ENCODE measurements at regions not wholly inside any gene's neighbourhood (a gene's known extent, or its start where the extent isn't known, plus 50 kb on each side); places are given as distances from the start of the nearest gene placed in this dataset.

GRCh38 chr18:51955136-51955535, 384.9 kb upstream of the DCC start:
- DNase-seq, result no peak
- Mint-ChIP-seq H3K27me3 (ENCODE audit: unreplicated experiment) (no peaks in the 10 kb centered on the region), H3K9me3 (ENCODE audit: low read depth, unreplicated experiment) (peaks cover 16% of the 10 kb centered on the region), H3K4me3 (ENCODE audit: low read depth, unreplicated experiment) (no peak overlapping the region), H3K27ac (ENCODE audit: unreplicated experiment) (no peak overlapping the region), H3K4me1 (ENCODE audit: low read depth, unreplicated experiment) (no peaks in the 10 kb centered on the region), H3K36me3 (ENCODE audit: insufficient read depth, unreplicated experiment) (no peaks in the 10 kb centered on the region)
- intact Hi-C loops (cut with micrococcal nuclease; ENCODE audit: unreplicated experiment), result no loop called here
- TF ChIP-seq CTCF (IDR thresholded peaks at IDR 0.05; ENCODE audit: unreplicated experiment), result no peak
- no TSS peak for BruUV-seq (replicated peaks)
- CTCF ChIA-PET, result interaction anchor here (0.7 kb wide), 1 partner anchor 692 kb away, joined by 4 read pairs; no protein-coding TSS in a partner anchor

- DNase-seq, result no peak
- H3K27ac Mint-ChIP-seq (ENCODE audit: unreplicated experiment), result no peak overlapping the region
- peaks cover 12% of the 10 kb centered on the region for H3K9me3 Mint-ChIP-seq (ENCODE audit: low read depth, unreplicated experiment)
- TF ChIP-seq CTCF (IDR thresholded peaks at IDR 0.05; ENCODE audit: unreplicated experiment), result no peak
- CTCF ChIA-PET, result no interaction called here
- no peaks in the 10 kb centered on the region for H3K36me3 Mint-ChIP-seq (ENCODE audit: insufficient read depth, unreplicated experiment)
- no peak overlapping the region for H3K4me3 Mint-ChIP-seq (ENCODE audit: low read depth, unreplicated experiment)
- no peaks in the 10 kb centered on the region for H3K27me3 Mint-ChIP-seq (ENCODE audit: unreplicated experiment)
- BruUV-seq (replicated peaks), result no TSS peak
- intact Hi-C loops (cut with micrococcal nuclease; ENCODE audit: unreplicated experiment), result no loop called here
- H3K4me1 Mint-ChIP-seq (ENCODE audit: low read depth, unreplicated experiment), result no peaks in the 10 kb centered on the region
Measured at GRCh38 chr18:51957001-51957400, 383.0 kb upstream of the DCC start.

GRCh38 chr18:51980101-51980500, 359.9 kb upstream of the DCC start:
- intact Hi-C loops (cut with micrococcal nuclease; ENCODE audit: unreplicated experiment), result no loop called here
- no peak for DNase-seq
- H3K4me3 Mint-ChIP-seq (ENCODE audit: low read depth, unreplicated experiment), result no peak overlapping the region
- H3K27me3 Mint-ChIP-seq (ENCODE audit: unreplicated experiment), result peaks cover 14% of the 10 kb centered on the region
- no TSS peak for BruUV-seq (replicated peaks)
- peaks cover 3% of the 10 kb centered on the region for H3K9me3 Mint-ChIP-seq (ENCODE audit: low read depth, unreplicated experiment)
- H3K27ac Mint-ChIP-seq (ENCODE audit: unreplicated experiment), result no peak overlapping the region
- H3K4me1 Mint-ChIP-seq (ENCODE audit: low read depth, unreplicated experiment), result no peaks in the 10 kb centered on the region
- no peaks in the 10 kb centered on the region for H3K36me3 Mint-ChIP-seq (ENCODE audit: insufficient read depth, unreplicated experiment)
- CTCF ChIA-PET, result no interaction called here
- no peak for TF ChIP-seq CTCF (IDR thresholded peaks at IDR 0.05; ENCODE audit: unreplicated experiment)

GRCh38 chr18:51988277-51988676, 351.7 kb upstream of the DCC start:
- Mint-ChIP-seq H3K4me1 (ENCODE audit: low read depth, unreplicated experiment) (no peaks in the 10 kb centered on the region), H3K4me3 (ENCODE audit: low read depth, unreplicated experiment) (no peak overlapping the region), H3K27me3 (ENCODE audit: unreplicated experiment) (no peaks in the 10 kb centered on the region), H3K9me3 (ENCODE audit: low read depth, unreplicated experiment) (peaks cover 2% of the 10 kb centered on the region), H3K36me3 (ENCODE audit: insufficient read depth, unreplicated experiment) (no peaks in the 10 kb centered on the region), H3K27ac (ENCODE audit: unreplicated experiment) (no peak overlapping the region)
- no peak for TF ChIP-seq CTCF (IDR thresholded peaks at IDR 0.05; ENCODE audit: unreplicated experiment)
- no peak for DNase-seq
- intact Hi-C loops (cut with micrococcal nuclease; ENCODE audit: unreplicated experiment), result no loop called here
- CTCF ChIA-PET, result no interaction called here
- no TSS peak for BruUV-seq (replicated peaks)

GRCh38 chr18:51997129-51997528, 342.9 kb upstream of the DCC start:
- H3K9me3 Mint-ChIP-seq (ENCODE audit: low read depth, unreplicated experiment), result no peaks in the 10 kb centered on the region
- DNase-seq, result no peak
- no peaks in the 10 kb centered on the region for H3K36me3 Mint-ChIP-seq (ENCODE audit: insufficient read depth, unreplicated experiment)
- no peak overlapping the region for H3K27ac Mint-ChIP-seq (ENCODE audit: unreplicated experiment)
- CTCF ChIA-PET, result no interaction called here
- BruUV-seq (replicated peaks), result no TSS peak
- no peaks in the 10 kb centered on the region for H3K4me1 Mint-ChIP-seq (ENCODE audit: low read depth, unreplicated experiment)
- intact Hi-C loops (cut with micrococcal nuclease; ENCODE audit: unreplicated experiment), result no loop called here
- H3K4me3 Mint-ChIP-seq (ENCODE audit: low read depth, unreplicated experiment), result no peak overlapping the region
- no peak for TF ChIP-seq CTCF (IDR thresholded peaks at IDR 0.05; ENCODE audit: unreplicated experiment)
- peaks cover 19% of the 10 kb centered on the region for H3K27me3 Mint-ChIP-seq (ENCODE audit: unreplicated experiment)

Measured in Calu3 (cell line).